VCaP (cell line): ENCODE measurements at regions not wholly inside any gene's neighbourhood (a gene's known extent, or its start where the extent isn't known, plus 50 kb on each side); places are given as distances from the start of the nearest gene placed in this dataset.
"Not testable (repeated sequence)": the region's sequence is repeated elsewhere in the genome, so short reads cannot be mapped to it uniquely, and the experiment has no call there.

Experiments used
- H3K27ac ChIP-seq: fragments of 450-650 bp; 2 replicates; pipeline ENCODE4 v1.5.1; 2017
- TF ChIP-seq, protein P1 (sequence below): fragments of 450-650 bp; conservative IDR thresholded peaks from 2 replicates; pipeline ENCODE4 v1.5.1; 2017; ENCODE audit warnings: mild to moderate bottlenecking, moderate library complexity

DNA sequence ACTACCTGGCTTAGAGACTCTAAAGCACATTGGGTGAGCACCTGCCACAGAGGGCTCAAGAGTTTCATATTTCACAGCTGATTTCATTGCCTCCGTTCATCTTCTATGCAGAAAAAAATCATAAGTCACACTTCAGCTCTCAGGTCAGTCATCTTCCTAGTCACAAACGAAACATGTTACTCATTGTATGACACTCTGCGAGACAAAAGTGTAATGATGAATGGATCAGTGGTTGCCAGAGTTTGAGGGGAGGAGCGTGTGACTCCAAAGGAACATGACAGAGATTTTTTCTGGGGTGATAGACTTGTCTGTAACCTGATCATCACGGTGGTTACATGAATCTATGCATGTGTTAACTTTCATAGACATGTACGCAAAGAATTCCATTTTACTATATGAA, 195.2 kb upstream of the CNTNAP4 start:
- no peak overlapping the region for H3K27ac ChIP-seq
- TF ChIP-seq, protein P1, sequence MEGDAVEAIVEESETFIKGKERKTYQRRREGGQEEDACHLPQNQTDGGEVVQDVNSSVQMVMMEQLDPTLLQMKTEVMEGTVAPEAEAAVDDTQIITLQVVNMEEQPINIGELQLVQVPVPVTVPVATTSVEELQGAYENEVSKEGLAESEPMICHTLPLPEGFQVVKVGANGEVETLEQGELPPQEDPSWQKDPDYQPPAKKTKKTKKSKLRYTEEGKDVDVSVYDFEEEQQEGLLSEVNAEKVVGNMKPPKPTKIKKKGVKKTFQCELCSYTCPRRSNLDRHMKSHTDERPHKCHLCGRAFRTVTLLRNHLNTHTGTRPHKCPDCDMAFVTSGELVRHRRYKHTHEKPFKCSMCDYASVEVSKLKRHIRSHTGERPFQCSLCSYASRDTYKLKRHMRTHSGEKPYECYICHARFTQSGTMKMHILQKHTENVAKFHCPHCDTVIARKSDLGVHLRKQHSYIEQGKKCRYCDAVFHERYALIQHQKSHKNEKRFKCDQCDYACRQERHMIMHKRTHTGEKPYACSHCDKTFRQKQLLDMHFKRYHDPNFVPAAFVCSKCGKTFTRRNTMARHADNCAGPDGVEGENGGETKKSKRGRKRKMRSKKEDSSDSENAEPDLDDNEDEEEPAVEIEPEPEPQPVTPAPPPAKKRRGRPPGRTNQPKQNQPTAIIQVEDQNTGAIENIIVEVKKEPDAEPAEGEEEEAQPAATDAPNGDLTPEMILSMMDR, result no peak

GRCh38 chr16:76106647-76107046, 170.6 kb upstream of the CNTNAP4 start:
- no peak overlapping the region for H3K27ac ChIP-seq
- TF ChIP-seq, protein P1, result no peak

GRCh38 chr16:76108460-76108859, 168.7 kb upstream of the CNTNAP4 start:
- TF ChIP-seq, protein P1, result no peak

GRCh38 chr16:76114681-76115080, 162.5 kb upstream of the CNTNAP4 start:
- H3K27ac ChIP-seq, result no peak overlapping the region
- TF ChIP-seq, protein P1, result no peak

More at GRCh38 chr16:76108460-76108859, 168.7 kb upstream of the CNTNAP4 start:
- H3K27ac ChIP-seq, result no peak overlapping the region

DNA sequence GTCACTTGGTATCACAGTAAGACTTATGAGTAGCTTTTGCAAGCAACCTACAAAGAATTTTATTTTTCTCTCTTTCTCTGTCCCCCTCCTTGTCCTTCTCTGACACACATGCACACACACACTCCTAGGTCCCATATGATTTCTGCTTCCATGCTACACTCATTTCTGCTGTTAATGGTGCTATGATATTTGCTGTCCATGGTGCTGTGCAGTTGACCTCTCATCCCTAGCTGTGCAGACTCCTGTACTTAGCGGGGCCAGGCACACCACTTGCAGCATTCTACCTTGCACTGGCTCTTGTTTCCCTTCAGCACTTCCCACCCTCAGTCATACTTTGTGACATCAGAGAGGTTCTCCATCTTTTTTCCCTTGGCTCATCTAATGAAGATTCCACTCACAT, 158.9 kb upstream of the CNTNAP4 start:
- TF ChIP-seq, protein P1, result no peak
- no peak overlapping the region for H3K27ac ChIP-seq

- TF ChIP-seq, protein P1, result no peak
- no peak overlapping the region for H3K27ac ChIP-seq
Measured at GRCh38 chr16:76121636-76122035, 155.6 kb upstream of the CNTNAP4 start.

DNA sequence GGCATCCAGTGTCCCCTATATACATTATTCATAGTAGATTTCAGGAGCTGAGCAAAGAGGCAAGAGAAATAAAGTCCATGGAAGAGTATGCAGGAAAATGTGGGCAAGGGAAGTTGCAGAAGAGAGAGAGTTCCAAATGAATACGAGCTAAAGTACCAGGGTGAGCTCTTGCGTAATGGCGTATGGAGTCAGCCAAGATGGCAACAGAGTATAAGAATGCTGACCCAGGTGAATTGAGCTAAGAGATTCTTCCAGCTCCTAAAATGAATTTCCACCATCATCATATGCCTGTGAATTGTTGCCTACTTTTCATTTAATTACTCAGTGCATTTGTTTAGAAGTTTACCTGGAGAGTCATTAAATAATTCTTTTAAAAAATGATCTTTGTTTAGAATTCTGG, 153.2 kb upstream of the CNTNAP4 start:
- TF ChIP-seq, protein P1, result no peak
- H3K27ac ChIP-seq, result no peak overlapping the region

- H3K27ac ChIP-seq, result no peak overlapping the region
- TF ChIP-seq, protein P1, result no peak
Measured at GRCh38 chr16:76125871-76126270, 151.3 kb upstream of the CNTNAP4 start.

- not testable (repeated sequence) for H3K27ac ChIP-seq
Measured at GRCh38 chr16:76138056-76138455, 139.1 kb upstream of the CNTNAP4 start.
